MCF 10A (cell line): ENCODE measurements at regions not wholly inside any gene's neighbourhood (a gene's known extent, or its start where the extent isn't known, plus 50 kb on each side); places are given as distances from the start of the nearest gene placed in this dataset.

Experiments
- BruUV-seq: library from RNA; stranded (reverse); fragments of 400-500 nt; replicated peaks from 2 replicates; lab custom pipeline; 2021; lab: Mats Ljungman, UMichigan
- CTCF ChIA-PET: fragments of 300-600 bp; sonication (Branson Sonifier 250); formaldehyde crosslinking; extraction: SDS; loops from one replicate; lab custom pipeline; 2021; ENCODE audit warnings: antibody characterized with exemption, inconsistent platforms; lab: Yijun Ruan, JAX
- POLR2A ChIA-PET: fragments of 300-600, 350-650 bp; sonication (Branson Sonifier 250); formaldehyde crosslinking; extraction: SDS; loops from one replicate; lab custom pipeline; 2020; ENCODE audit warnings: antibody characterized with exemption, inconsistent platforms; lab: Yijun Ruan, JAX
- DNase-seq: peaks from one replicate; pipeline ENCODE4 v3.0.0-alpha.2; 2018; ENCODE audit not compliant: unreplicated experiment
- H3K27ac Mint-ChIP-seq: one replicate; pipeline ENCODE4 v1.8.0; 2022; ENCODE audit warnings: mild to moderate bottlenecking, low read depth, mixed read lengths; ENCODE audit not compliant: unreplicated experiment
- H3K27me3 Mint-ChIP-seq: one replicate; pipeline ENCODE4 v1.8.0; 2022; ENCODE audit warnings: mixed read lengths; ENCODE audit not compliant: insufficient read depth, unreplicated experiment
- H3K36me3 Mint-ChIP-seq: one replicate; pipeline ENCODE4 v1.8.0; 2022; ENCODE audit warnings: mild to moderate bottlenecking, moderate library complexity, mixed read lengths; ENCODE audit not compliant: insufficient read depth, unreplicated experiment
- H3K4me1 Mint-ChIP-seq: one replicate; pipeline ENCODE4 v1.8.0; 2022; ENCODE audit warnings: mixed read lengths; ENCODE audit not compliant: insufficient read depth, unreplicated experiment
- H3K4me3 Mint-ChIP-seq: one replicate; pipeline ENCODE4 v1.8.0; 2022; ENCODE audit warnings: mild to moderate bottlenecking, moderate library complexity, mixed read lengths; ENCODE audit not compliant: unreplicated experiment
- H3K9me3 Mint-ChIP-seq: one replicate; pipeline ENCODE4 v1.8.0; 2022; ENCODE audit warnings: mixed read lengths; ENCODE audit not compliant: unreplicated experiment
- CTCF ChIP-seq: fragments of 200-600 bp; IDR thresholded peaks from one replicate; pipeline ENCODE4 v1.8.0; 2022; ENCODE audit warnings: antibody characterized with exemption, mild to moderate bottlenecking; ENCODE audit not compliant: unreplicated experiment
- intact Hi-C: fragments of 100-400 bp; cut with micrococcal nuclease; formaldehyde crosslinking; loops from 2 replicates; pipeline ENCODE4 v1.14.1; 2022

- ChIA-PET CTCF (interaction anchor here (0.6 to 1.9 kb wide), 13 partner anchors 8 to 257 kb away, joined by 3 to 9 read pairs (median 3); no protein-coding TSS in a partner anchor), POLR2A (interaction anchor here (0.6 to 2.2 kb wide), 17 partner anchors 10 to 469 kb away, joined by 3 to 17 read pairs (median 4); partner anchors contain the start of gene NUDT4)
- TF ChIP-seq CTCF: no peak
- Mint-ChIP-seq H3K4me1 (peaks cover 25% of the 10 kb centered on the region), H3K36me3 (no peaks in the 10 kb centered on the region), H3K4me3 (peak overlapping the region; percentile 56), H3K27ac (peak overlapping the region; percentile 69), H3K27me3 (no peaks in the 10 kb centered on the region), H3K9me3 (peaks cover 5% of the 10 kb centered on the region)
- intact Hi-C loops: loop anchor here (5.0 kb wide), 2 partner anchors 117 to 133 kb away; partner anchors contain the start of gene NUDT4
- DNase-seq: no peak
- BruUV-seq: TSS peak; percentile 59
Measured at GRCh38 chr12:93244514-93245077, 133.1 kb upstream of the NUDT4 start.

- no TSS peak for BruUV-seq
- no peaks in the 10 kb centered on the region for H3K9me3 Mint-ChIP-seq
- no peak overlapping the region for H3K27ac Mint-ChIP-seq
- POLR2A ChIA-PET: no interaction called here
- intact Hi-C loops: no loop called here
- no peaks in the 10 kb centered on the region for H3K36me3 Mint-ChIP-seq
- TF ChIP-seq CTCF: no peak
- H3K4me3 Mint-ChIP-seq: no peak overlapping the region
- H3K27me3 Mint-ChIP-seq: no peaks in the 10 kb centered on the region
- peaks cover 25% of the 10 kb centered on the region for H3K4me1 Mint-ChIP-seq
- DNase-seq: no peak
- CTCF ChIA-PET: interaction anchor here (1.3 kb wide), 1 partner anchor 258 kb away, joined by 7 read pairs; no protein-coding TSS in a partner anchor
Measured at GRCh38 chr12:93245543-93245942, 132.2 kb upstream of the NUDT4 start.

- POLR2A ChIA-PET: no interaction called here
- Mint-ChIP-seq H3K4me3 (no peak overlapping the region), H3K4me1 (peaks cover 25% of the 10 kb centered on the region), H3K36me3 (no peaks in the 10 kb centered on the region), H3K9me3 (no peaks in the 10 kb centered on the region), H3K27ac (no peak overlapping the region), H3K27me3 (no peaks in the 10 kb centered on the region)
- no peak for DNase-seq
- TF ChIP-seq CTCF: no peak
- no TSS peak for BruUV-seq
- intact Hi-C loops: no loop called here
- CTCF ChIA-PET: interaction anchor here (0.8 to 0.9 kb wide), 2 partner anchors 13 to 33 kb away, joined by 3 read pairs; no protein-coding TSS in a partner anchor
Measured at GRCh38 chr12:93247313-93247991, 130.3 kb upstream of the NUDT4 start.

GRCh38 chr12:93252221-93252620, 125.5 kb upstream of the NUDT4 start:
- Mint-ChIP-seq H3K4me3 (no peak overlapping the region), H3K9me3 (peaks cover 10% of the 10 kb centered on the region), H3K27ac (no peak overlapping the region), H3K27me3 (no peaks in the 10 kb centered on the region), H3K36me3 (no peaks in the 10 kb centered on the region), H3K4me1 (no peaks in the 10 kb centered on the region)
- intact Hi-C loops: no loop called here
- TF ChIP-seq CTCF: no peak
- ChIA-PET POLR2A (interaction anchor here (1.2 to 1.3 kb wide), 2 partner anchors 15 to 24 kb away, joined by 3 read pairs; no protein-coding TSS in a partner anchor), CTCF (no interaction called here)
- no peak for DNase-seq
- no TSS peak for BruUV-seq
